Stimulated activated CD4-positive, alpha-beta T cell treated with anti-CD3 and anti-CD28 coated beads, Interleukin-1b, Interleukin-23, amount 100 ng/mL, for 24 hours (primary cell): ENCODE measurements at regions not wholly inside any gene's neighbourhood (a gene's known extent, or its start where the extent isn't known, plus 50 kb on each side); places are given as distances from the start of the nearest gene placed in this dataset.

Source experiments
- DNase-seq, 4 experiments: peaks; one replicate each; pipeline ENCODE4 v3.0.0-alpha.2; 2020; ENCODE audit warnings: low read depth in 4 of 4, low spot score in 1 of 4

GRCh38 chr16:85989863-85990643 is 91.1 kb downstream of the IRF8 start:
- no peak for DNase-seq

DNA sequence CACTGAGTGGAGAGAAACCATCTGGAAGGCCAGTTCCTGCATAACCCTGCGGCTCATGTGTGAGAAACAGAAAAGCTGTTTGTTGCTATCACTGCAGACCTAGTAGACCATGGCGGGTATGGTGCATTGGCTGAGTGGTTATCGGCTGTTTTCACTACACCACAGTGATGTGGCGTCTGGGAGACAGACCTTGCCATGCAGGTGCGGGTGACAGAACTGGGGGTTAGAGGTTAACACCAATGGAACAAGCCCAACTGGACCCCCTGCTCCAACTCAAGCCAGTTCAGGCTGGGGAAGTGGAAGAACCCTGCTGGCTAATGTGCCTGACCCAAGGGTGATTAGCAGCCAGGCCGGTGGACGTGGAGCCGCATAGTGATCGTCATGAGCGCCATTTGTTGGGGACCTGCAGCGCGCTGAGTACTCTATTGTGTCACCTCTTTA is 91.9 kb downstream of the IRF8 start:
- DNase-seq = no peak

DNA sequence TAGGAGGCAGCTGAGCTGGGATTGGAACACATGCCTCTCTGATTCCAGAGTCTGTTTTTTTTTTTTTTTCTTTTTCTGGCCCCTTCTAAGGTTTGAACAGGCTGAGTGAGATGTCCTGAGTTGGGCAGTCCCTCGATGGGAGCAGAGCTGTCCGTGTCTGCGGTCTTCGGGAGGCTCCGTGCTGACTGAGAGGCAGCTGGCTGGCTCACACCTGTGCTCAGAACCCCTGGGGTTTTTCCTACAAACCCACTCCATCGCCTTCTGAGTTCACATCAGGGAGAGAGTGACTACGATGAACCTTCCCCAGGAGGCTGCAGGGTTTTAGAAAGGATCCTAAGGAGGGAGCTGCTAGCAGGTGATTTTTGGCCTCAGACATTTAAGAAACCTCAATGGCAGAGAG is 92.5 kb downstream of the IRF8 start:
- no peak for DNase-seq

GRCh38 chr16:85991856-85992255 is 92.9 kb downstream of the IRF8 start:
- no peak for DNase-seq

DNA sequence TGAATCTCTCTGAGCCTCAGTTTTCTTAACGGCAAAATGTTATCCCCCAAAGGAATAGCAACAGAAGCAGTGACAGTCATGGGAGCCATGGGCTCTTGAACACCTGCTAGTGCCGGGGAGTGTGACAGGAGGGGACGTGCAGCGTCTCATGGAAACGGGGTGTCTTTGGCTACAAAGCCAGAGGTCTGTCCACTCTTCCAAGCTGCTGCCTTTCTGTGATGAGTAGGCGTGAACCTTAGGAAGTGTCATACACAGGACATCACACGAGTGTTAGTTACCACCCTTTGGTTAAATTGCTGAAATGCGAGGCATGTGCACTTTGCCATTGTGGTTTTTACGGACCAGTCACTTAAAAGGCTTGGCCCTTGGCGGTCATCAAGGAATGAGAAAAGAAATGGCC is 93.4 kb downstream of the IRF8 start:
- DNase-seq = no peak

- DNase-seq = no peak
These were observed 93.8 kb downstream of the IRF8 start for GRCh38 chr16:85992779-85993178.

DNA sequence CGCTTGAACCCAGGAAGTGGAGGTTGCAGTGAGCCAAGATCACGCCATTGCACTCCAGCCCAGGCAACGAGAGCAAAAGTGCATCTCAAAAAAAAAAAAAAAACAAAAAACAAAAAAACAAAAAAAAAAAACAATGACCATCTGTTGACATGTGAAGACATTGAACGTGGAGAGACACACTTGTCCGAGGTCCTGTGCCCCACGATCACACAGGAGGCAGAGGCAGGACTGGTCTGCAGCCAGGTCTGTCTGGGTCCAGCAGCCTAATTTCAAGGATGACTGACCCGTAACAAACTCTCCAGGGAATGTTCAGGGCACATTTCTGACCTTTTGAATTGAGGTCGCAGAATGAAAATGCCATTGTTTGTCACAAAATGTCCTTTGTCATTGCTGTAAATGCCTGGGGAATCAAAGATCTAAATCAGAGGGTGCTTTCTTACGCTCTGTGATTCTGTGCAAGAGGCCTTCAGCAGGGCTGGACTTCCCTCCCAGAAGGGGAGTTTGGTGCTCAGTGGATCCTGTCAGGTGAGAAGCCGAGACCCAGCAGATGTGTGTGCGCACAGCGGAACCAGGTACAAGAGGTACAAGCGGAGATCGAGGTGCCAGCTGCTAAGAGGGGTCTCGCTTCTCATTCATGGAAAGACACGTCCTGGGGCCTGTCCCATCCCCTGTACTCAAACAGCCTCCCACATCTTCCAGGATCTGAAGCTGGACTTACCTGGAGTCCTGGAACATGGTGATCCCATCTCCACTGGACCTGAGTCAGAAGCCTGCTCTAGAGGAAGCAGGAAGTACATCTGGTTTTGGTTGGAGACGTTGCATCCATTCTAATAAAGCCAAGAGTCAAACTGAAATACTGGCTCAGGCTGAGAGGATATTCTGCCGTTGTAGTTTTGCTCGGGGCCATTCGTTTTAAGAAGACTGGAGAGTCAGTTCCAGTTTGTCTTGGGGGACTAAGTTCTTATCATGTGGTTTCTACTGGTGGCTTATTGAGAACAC is 95.8 kb downstream of the IRF8 start:
- no peak for DNase-seq

- no peak for DNase-seq
These were observed 96.8 kb downstream of the IRF8 start for GRCh38 chr16:85995541-85996423.

- DNase-seq = no peak
These were observed 97.9 kb downstream of the IRF8 start for GRCh38 chr16:85996843-85997242.

- no peak for DNase-seq
These were observed 99.4 kb downstream of the IRF8 start for GRCh38 chr16:85998171-85998867.

GRCh38 chr16:85998868-85999729 is 100.1 kb downstream of the IRF8 start:
- DNase-seq = no peak

GRCh38 chr16:85999778-86000177 is 100.8 kb downstream of the IRF8 start:
- no peak for DNase-seq

DNA sequence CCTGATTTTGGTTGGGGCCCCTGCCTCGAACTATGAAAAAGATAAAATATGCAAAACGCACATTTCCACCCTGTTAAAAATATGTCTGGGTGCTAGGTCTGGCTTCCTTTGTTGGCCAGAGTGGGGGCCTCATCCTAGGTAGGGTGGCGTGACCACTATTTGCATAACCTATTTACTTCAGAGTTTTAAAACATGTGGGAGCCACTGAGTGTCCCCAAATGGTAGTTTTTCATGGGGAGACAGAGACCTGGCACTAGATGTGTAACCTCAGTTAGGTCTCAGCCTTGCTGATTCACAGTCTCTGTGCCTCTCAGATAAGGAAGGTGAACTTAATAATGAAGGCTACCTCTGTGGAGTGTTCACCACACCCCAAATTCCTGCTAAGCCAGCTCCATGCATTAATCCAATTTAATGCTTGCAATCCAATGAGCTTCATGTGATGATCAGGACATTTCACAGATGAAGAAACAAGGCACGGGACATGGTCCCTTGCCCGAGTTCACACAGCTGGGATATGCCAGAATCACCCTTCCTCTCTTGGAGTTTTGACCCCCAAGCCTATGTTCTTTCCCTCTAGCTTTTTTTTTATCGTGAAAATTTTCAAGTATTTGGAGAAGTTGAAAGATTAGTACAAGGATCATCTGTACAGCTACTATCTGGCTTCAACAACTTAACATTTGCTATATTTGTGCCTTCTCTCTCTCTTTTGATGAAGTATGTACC is 103.4 kb downstream of the IRF8 start:
- no peak for DNase-seq

DNA sequence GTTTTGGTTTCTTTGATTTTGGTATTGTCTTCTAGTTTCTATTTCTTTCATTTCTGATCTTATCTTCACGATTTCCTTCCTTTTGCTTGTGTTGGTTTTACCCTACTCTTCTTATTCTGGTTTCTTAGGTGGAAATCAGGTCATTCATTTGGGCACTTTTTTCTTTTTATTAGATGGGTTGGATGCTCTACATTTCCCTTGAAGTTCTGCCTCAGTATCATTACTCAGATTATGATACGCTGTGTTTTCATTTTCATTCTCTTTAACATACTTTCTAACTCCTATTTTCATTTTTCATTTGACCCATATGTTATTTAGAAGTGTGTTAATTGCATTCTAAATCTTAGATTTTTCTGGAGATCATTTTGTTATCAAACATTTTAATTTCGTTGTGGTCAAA is 108.6 kb downstream of the IRF8 start:
- DNase-seq = no peak

DNA sequence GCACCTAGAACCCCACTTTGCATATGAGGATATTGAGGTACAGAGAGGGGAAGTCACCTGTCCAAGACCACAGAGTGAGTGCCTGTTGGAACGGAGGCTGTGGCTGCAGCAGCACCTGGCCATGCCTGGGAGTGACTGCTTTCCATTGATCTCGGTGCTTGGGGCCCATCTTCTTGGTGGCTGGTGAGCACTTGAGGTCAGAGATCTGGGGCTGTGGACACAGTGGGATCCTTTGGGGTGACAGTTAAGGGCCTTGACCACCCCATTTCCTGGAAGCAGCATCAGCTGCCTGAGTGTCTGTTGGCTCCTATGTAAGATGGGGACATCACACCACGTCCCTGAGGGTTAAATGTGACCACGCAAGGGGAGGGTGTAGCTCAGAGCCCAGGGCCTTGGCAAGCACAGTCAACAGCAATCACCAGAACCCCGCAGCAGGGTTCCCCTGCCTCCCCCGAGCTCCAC is 111.7 kb downstream of the IRF8 start:
- no peak for DNase-seq

DNA sequence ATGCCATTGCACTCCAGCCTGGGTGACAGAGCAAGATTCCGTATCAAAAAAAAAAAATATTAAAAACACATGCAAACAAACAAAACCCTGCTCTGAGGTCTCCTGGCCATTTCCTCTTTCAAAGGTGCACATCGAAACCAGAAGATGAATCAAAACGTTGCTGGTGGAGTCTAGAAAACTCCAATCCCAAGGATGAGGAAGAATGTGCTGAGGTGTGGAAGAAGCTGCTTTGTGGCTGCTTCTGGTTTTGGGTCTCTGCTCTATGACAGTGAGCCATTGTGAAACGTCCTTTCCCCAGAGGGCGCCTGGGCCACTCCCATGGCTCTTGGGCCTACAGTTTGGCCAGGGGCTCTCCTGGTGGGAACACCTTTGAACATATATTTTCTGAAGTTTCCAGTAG is 112.6 kb downstream of the IRF8 start:
- DNase-seq = no peak

- DNase-seq = no peak
These were observed 113.3 kb downstream of the IRF8 start for GRCh38 chr16:86012221-86012620.

GRCh38 chr16:86013867-86014266 is 114.9 kb downstream of the IRF8 start:
- DNase-seq = no peak

GRCh38 chr16:86015606-86016005 is 116.6 kb downstream of the IRF8 start:
- DNase-seq = no peak
